NAMALWA (cell line): ENCODE measurements at regions not wholly inside any gene's neighbourhood (a gene's known extent, or its start where the extent isn't known, plus 50 kb on each side); places are given as distances from the start of the nearest gene placed in this dataset.

Source experiments
- DNase-seq: peaks from one replicate; pipeline ENCODE4 v3.0.0-alpha.2; 2015; ENCODE audit warnings: low spot score

GRCh38 chr18:69217196-69218000 is 183.3 kb upstream of the DOK6 start:
- DNase-seq: no peak

- no peak for DNase-seq
Observed at GRCh38 chr18:69220529-69220928, 180.2 kb upstream of the DOK6 start.

GRCh38 chr18:69222089-69222488 is 178.6 kb upstream of the DOK6 start:
- no peak for DNase-seq

GRCh38 chr18:69226971-69227370 is 173.7 kb upstream of the DOK6 start:
- DNase-seq: no peak

GRCh38 chr18:69230204-69230603 is 170.5 kb upstream of the DOK6 start:
- no peak for DNase-seq

- DNase-seq: no peak
Observed at GRCh38 chr18:69233465-69234054, 167.1 kb upstream of the DOK6 start.

GRCh38 chr18:69239849-69240674 is 160.6 kb upstream of the DOK6 start:
- DNase-seq: no peak

GRCh38 chr18:69246027-69246426 is 154.7 kb upstream of the DOK6 start:
- DNase-seq: no peak

- DNase-seq: no peak
Observed at GRCh38 chr18:69250305-69251151, 150.2 kb upstream of the DOK6 start.

GRCh38 chr18:69257861-69258458 is 142.7 kb upstream of the DOK6 start:
- DNase-seq: no peak

GRCh38 chr18:69259282-69259681 is 141.4 kb upstream of the DOK6 start:
- no peak for DNase-seq

- DNase-seq: no peak
Observed at GRCh38 chr18:69261406-69261805, 139.3 kb upstream of the DOK6 start.

- DNase-seq: no peak
Observed at GRCh38 chr18:69265656-69266055, 135.0 kb upstream of the DOK6 start.

- DNase-seq: no peak
Observed at GRCh38 chr18:69267895-69268294, 132.8 kb upstream of the DOK6 start.

GRCh38 chr18:69282371-69282770 is 118.3 kb upstream of the DOK6 start:
- DNase-seq: no peak

- DNase-seq: no peak
Observed at GRCh38 chr18:69291044-69291443, 109.6 kb upstream of the DOK6 start.

- DNase-seq: no peak
Observed at GRCh38 chr18:69291755-69292154, 108.9 kb upstream of the DOK6 start.

- DNase-seq: no peak
Observed at GRCh38 chr18:69300185-69300584, 100.5 kb upstream of the DOK6 start.

- DNase-seq: no peak
Observed at GRCh38 chr18:69308619-69309018, 92.1 kb upstream of the DOK6 start.

- no peak for DNase-seq
Observed at GRCh38 chr18:69326094-69326493, 74.6 kb upstream of the DOK6 start.

- no peak for DNase-seq
Observed at GRCh38 chr18:69328086-69328485, 72.6 kb upstream of the DOK6 start.
